ENCODE measurements at regions not wholly inside any gene's neighbourhood (a gene's known extent, or its start where the extent isn't known, plus 50 kb on each side); places are given as distances from the start of the nearest gene placed in this dataset.

DNA sequence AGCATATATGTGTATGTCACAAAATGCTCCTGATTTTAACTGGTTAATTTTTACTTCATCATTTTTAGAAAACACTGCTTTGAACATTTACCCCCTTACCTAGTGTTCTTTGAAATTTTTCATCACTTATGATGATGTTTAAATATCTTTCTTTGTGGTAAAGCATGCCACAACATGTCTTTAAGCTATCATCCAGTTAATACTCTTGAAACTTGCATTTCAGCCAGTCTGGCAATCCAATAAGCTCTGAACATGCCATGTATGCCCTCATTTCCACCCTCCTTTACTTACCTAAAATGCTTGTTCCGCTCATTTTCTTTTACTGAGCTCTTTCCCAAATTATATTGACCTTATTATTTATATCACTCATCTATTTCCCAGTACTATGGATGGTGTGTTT lies 581.2 kb downstream of the RAPGEF2 start:
- no peaks in the 10 kb centered on the region for H3K36me3 ChIP-seq (ENCODE audit: control insufficient read depth in 2 of 2, insufficient read depth in 2 of 2, low read length in 1 of 2)
- no peak for DNase-seq (ENCODE audit: low read depth, low spot score)
- ChIA-PET POLR2A (interaction anchor here (0.6 kb wide), 1 partner anchor 115 kb away, joined by 3 read pairs; no protein-coding TSS in a partner anchor), RAD21 (ENCODE audit: unreplicated experiment) (no interaction called here), CTCF (no interaction called here), SMC1A (ENCODE audit: uncharacterized antibody, unreplicated experiment) (interaction anchor here (1.4 kb wide), 1 partner anchor 13 kb away, joined by 4 read pairs; no protein-coding TSS in a partner anchor)
- no peaks in the 10 kb centered on the region for H4K20me1 ChIP-seq (ENCODE audit: control insufficient read depth, insufficient read depth)
- no peak overlapping the region for H3K9ac ChIP-seq (ENCODE audit: control insufficient read depth, insufficient read depth, low read length)
- H3K27ac ChIP-seq (ENCODE audit: control insufficient read depth, insufficient read depth) = no peak overlapping the region
- in situ Hi-C loops (cut with MboI) (no loop called here), intact Hi-C loops (cut with micrococcal nuclease; ENCODE audit: unreplicated experiment) (no loop called here)
- no peaks in the 10 kb centered on the region for H3K9me3 ChIP-seq (replicated peaks; ENCODE audit: control insufficient read depth, insufficient read depth, low read length)
- H3K4me3 ChIP-seq = no peak overlapping the region
- no peaks in the 10 kb centered on the region for H3K27me3 ChIP-seq (replicated peaks in 1 of 2; ENCODE audit: control insufficient read depth in 2 of 2, insufficient read depth in 2 of 2, low read length in 1 of 2)
- H3K4me1 ChIP-seq (ENCODE audit: control insufficient read depth, insufficient read depth, low read length) = no peaks in the 10 kb centered on the region
- H3K4me2 ChIP-seq (ENCODE audit: control insufficient read depth, insufficient read depth) = no peak overlapping the region
- FAIRE-seq = no peak
- BruUV-seq (replicated peaks) = no TSS peak
- ATAC-seq = no peak
- H2AFZ ChIP-seq (ENCODE audit: control insufficient read depth, low read depth, low read length) = no peak overlapping the region
- WGBS (ENCODE audit: insufficient coverage, insufficient replicate concordance, low lambda C conversion rate, missing lambda C conversion rate) = 0% methylated on average over 1 of the region's 1 CpG
- TF ChIP-seq TAF1 (IDR thresholded peaks at IDR 0.05; ENCODE audit: borderline replicate concordance, low read depth, low read length) (no peak), MTA3 (IDR thresholded peaks at IDR 0.05; ENCODE audit: borderline replicate concordance, low read length) (no peak), NFIC (IDR thresholded peaks at IDR 0.05; ENCODE audit: low read depth, low read length) (no peak), NFYA (IDR thresholded peaks at IDR 0.05; ENCODE audit: borderline replicate concordance, low read depth, low read length) (no peak), SMARCA5 (IDR thresholded peaks at IDR 0.05) (no peak), KLF5 (IDR thresholded peaks at IDR 0.05; ENCODE audit: partially characterized antibody) (no peak), SP1 (IDR thresholded peaks at IDR 0.05; ENCODE audit: low read depth, low read length) (no peak), NBN (IDR thresholded peaks at IDR 0.05) (no peak), EZH2 (IDR thresholded peaks at IDR 0.05; ENCODE audit: borderline replicate concordance, control insufficient read depth, low read depth, low read length) (no peak), WRNIP1 (IDR thresholded peaks at IDR 0.05; ENCODE audit: borderline replicate concordance, low read depth, low read length) (no peak), POU2F2 (IDR thresholded peaks at IDR 0.05; ENCODE audit: borderline replicate concordance, low read depth, low read length) (no peak)
- TF ChIP-seq, protein P1, sequence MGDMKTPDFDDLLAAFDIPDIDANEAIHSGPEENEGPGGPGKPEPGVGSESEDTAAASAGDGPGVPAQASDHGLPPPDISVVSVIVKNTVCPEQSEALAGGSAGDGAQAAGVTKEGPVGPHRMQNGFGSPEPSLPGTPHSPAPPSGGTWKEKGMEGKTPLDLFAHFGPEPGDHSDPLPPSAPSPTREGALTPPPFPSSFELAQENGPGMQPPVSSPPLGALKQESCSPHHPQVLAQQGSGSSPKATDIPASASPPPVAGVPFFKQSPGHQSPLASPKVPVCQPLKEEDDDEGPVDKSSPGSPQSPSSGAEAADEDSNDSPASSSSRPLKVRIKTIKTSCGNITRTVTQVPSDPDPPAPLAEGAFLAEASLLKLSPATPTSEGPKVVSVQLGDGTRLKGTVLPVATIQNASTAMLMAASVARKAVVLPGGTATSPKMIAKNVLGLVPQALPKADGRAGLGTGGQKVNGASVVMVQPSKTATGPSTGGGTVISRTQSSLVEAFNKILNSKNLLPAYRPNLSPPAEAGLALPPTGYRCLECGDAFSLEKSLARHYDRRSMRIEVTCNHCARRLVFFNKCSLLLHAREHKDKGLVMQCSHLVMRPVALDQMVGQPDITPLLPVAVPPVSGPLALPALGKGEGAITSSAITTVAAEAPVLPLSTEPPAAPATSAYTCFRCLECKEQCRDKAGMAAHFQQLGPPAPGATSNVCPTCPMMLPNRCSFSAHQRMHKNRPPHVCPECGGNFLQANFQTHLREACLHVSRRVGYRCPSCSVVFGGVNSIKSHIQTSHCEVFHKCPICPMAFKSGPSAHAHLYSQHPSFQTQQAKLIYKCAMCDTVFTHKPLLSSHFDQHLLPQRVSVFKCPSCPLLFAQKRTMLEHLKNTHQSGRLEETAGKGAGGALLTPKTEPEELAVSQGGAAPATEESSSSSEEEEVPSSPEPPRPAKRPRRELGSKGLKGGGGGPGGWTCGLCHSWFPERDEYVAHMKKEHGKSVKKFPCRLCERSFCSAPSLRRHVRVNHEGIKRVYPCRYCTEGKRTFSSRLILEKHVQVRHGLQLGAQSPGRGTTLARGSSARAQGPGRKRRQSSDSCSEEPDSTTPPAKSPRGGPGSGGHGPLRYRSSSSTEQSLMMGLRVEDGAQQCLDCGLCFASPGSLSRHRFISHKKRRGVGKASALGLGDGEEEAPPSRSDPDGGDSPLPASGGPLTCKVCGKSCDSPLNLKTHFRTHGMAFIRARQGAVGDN (IDR thresholded peaks at IDR 0.05) = no peak
- H3K79me2 ChIP-seq (ENCODE audit: control insufficient read depth, insufficient read depth, low read length) = no peaks in the 10 kb centered on the region
